Endothelial cell (in vitro differentiated cells): ENCODE measurements at regions not wholly inside any gene's neighbourhood (a gene's known extent, or its start where the extent isn't known, plus 50 kb on each side); places are given as distances from the start of the nearest gene placed in this dataset.

Experiments used
- DNase-seq: peaks from one replicate; pipeline ENCODE4 v3.0.0; 2021; ENCODE audit warnings: low spot score
- H3K27ac Mint-ChIP-seq: one replicate; pipeline ENCODE4 v1.8.0; 2021; ENCODE audit warnings: mixed read lengths, inconsistent platforms; ENCODE audit not compliant: unreplicated experiment
- H3K27me3 Mint-ChIP-seq: one replicate; pipeline ENCODE4 v1.8.0; 2021; ENCODE audit warnings: mild to moderate bottlenecking, moderate library complexity, mixed read lengths, inconsistent platforms; ENCODE audit not compliant: unreplicated experiment
- H3K36me3 Mint-ChIP-seq: one replicate; pipeline ENCODE4 v1.8.0; 2021; ENCODE audit warnings: mild to moderate bottlenecking, low read depth, mixed read lengths, inconsistent platforms; ENCODE audit not compliant: unreplicated experiment
- H3K4me1 Mint-ChIP-seq: one replicate; pipeline ENCODE4 v1.8.0; 2021; ENCODE audit warnings: mild to moderate bottlenecking, mixed read lengths, inconsistent platforms; ENCODE audit not compliant: unreplicated experiment
- H3K4me3 Mint-ChIP-seq: one replicate; pipeline ENCODE4 v1.8.0; 2021; ENCODE audit warnings: mild to moderate bottlenecking, mixed read lengths, inconsistent platforms; ENCODE audit not compliant: unreplicated experiment
- H3K9me3 Mint-ChIP-seq: one replicate; pipeline ENCODE4 v1.8.0; 2021; ENCODE audit warnings: mixed read lengths, inconsistent platforms; ENCODE audit not compliant: unreplicated experiment
- CTCF ChIP-seq: fragments of 200-600 bp; sonication (generic); IDR thresholded peaks from one replicate; pipeline ENCODE4 v1.5.0; 2021; ENCODE audit warnings: antibody characterized with exemption; ENCODE audit not compliant: unreplicated experiment

GRCh38 chr2:49861821-49862220, 707.5 kb upstream of the FSHR start:
- no peak for DNase-seq
- no peak overlapping the region for H3K27ac Mint-ChIP-seq

GRCh38 chr2:49860834-49861233, 706.5 kb upstream of the FSHR start:
- H3K36me3 Mint-ChIP-seq, result no peaks in the 10 kb centered on the region
- no peaks in the 10 kb centered on the region for H3K27me3 Mint-ChIP-seq
- no peak overlapping the region for H3K4me3 Mint-ChIP-seq
- no peak for DNase-seq
- no peaks in the 10 kb centered on the region for H3K4me1 Mint-ChIP-seq
- H3K27ac Mint-ChIP-seq, result no peak overlapping the region
- TF ChIP-seq CTCF, result no peak
- no peaks in the 10 kb centered on the region for H3K9me3 Mint-ChIP-seq

More at GRCh38 chr2:49861821-49862220, 707.5 kb upstream of the FSHR start:
- Mint-ChIP-seq H3K4me1 (no peaks in the 10 kb centered on the region), H3K27me3 (no peaks in the 10 kb centered on the region), H3K9me3 (no peaks in the 10 kb centered on the region), H3K36me3 (no peaks in the 10 kb centered on the region), H3K4me3 (no peak overlapping the region)
- TF ChIP-seq CTCF, result no peak

- Mint-ChIP-seq H3K4me1 (no peaks in the 10 kb centered on the region), H3K36me3 (no peaks in the 10 kb centered on the region), H3K9me3 (no peaks in the 10 kb centered on the region), H3K27ac (no peak overlapping the region), H3K4me3 (no peak overlapping the region), H3K27me3 (no peaks in the 10 kb centered on the region)
- no peak for DNase-seq
- TF ChIP-seq CTCF, result no peak
Measured at GRCh38 chr2:49860170-49860569, 705.9 kb upstream of the FSHR start.

- Mint-ChIP-seq H3K9me3 (no peaks in the 10 kb centered on the region), H3K4me1 (no peaks in the 10 kb centered on the region), H3K27ac (no peak overlapping the region), H3K4me3 (no peak overlapping the region), H3K36me3 (no peaks in the 10 kb centered on the region), H3K27me3 (no peaks in the 10 kb centered on the region)
- DNase-seq, result no peak
- TF ChIP-seq CTCF, result no peak
Measured at GRCh38 chr2:49858657-49859056, 704.3 kb upstream of the FSHR start.

GRCh38 chr2:49858113-49858490, 703.8 kb upstream of the FSHR start:
- Mint-ChIP-seq H3K36me3 (no peaks in the 10 kb centered on the region), H3K27ac (no peak overlapping the region), H3K4me1 (no peaks in the 10 kb centered on the region), H3K4me3 (no peak overlapping the region), H3K27me3 (no peaks in the 10 kb centered on the region), H3K9me3 (no peaks in the 10 kb centered on the region)
- no peak for DNase-seq
- no peak for TF ChIP-seq CTCF
